GM12892 (cell line): ENCODE measurements at regions not wholly inside any gene's neighbourhood (a gene's known extent, or its start where the extent isn't known, plus 50 kb on each side); places are given as distances from the start of the nearest gene placed in this dataset.

Experiments
- POLR2A ChIP-seq: IDR thresholded peaks from 2 replicates; pipeline ENCODE4 v1.6.1; 2011; ENCODE audit warnings: low read depth, low read length, control low read depth
- POLR2AphosphoS5 ChIP-seq: IDR thresholded peaks from 2 replicates; pipeline ENCODE4 v1.6.1; 2011; ENCODE audit warnings: low read depth, low read length, control low read depth

- TF ChIP-seq POLR2AphosphoS5, result no peak
- TF ChIP-seq POLR2A, result no peak
Observed at GRCh38 chr6:15048367-15048766, 197.5 kb upstream of the JARID2 start.
